HepG2 (cell line): ENCODE measurements at regions not wholly inside any gene's neighbourhood (a gene's known extent, or its start where the extent isn't known, plus 50 kb on each side); places are given as distances from the start of the nearest gene placed in this dataset.
A peak's percentile ranks its signal among the peaks of the same experiment; 100 is the strongest.

Source experiments
- ARID2 ChIP-seq: sonication (generic); formaldehyde crosslinking; IDR thresholded peaks from 2 replicates; pipeline ENCODE4 v1.8.1; 2022; ENCODE audit warnings: mild to moderate bottlenecking, missing genetic modification reagents, borderline replicate concordance
- ARNTL ChIP-seq: sonication (generic); formaldehyde crosslinking; IDR thresholded peaks from 2 replicates; pipeline ENCODE4 v1.4.0; 2020; ENCODE audit warnings: mild to moderate bottlenecking, missing genetic modification reagents
- DR1 ChIP-seq: sonication (generic); formaldehyde crosslinking; IDR thresholded peaks from 2 replicates; pipeline ENCODE4 v1.8.0; 2021; ENCODE audit warnings: mild to moderate bottlenecking, missing genetic modification reagents, inconsistent platforms
- EHMT2 ChIP-seq: fragments of 200-600 bp; sonication (generic); IDR thresholded peaks from 2 replicates; pipeline ENCODE4 v1.7.0; 2017; ENCODE audit warnings: antibody characterized with exemption, low read depth, low read length, borderline replicate concordance
- ELF1 ChIP-seq: sonication (generic); formaldehyde crosslinking; IDR thresholded peaks from 2 replicates; pipeline ENCODE4 v1.4.0; 2020; ENCODE audit warnings: missing genetic modification reagents
- HNF4A ChIP-seq: sonication (generic); formaldehyde crosslinking; IDR thresholded peaks from 2 replicates; pipeline ENCODE4 v1.4.0; 2020; ENCODE audit warnings: missing genetic modification reagents
- HNF4G ChIP-seq, 2 experiments: sonication (generic) in 1 of 2; formaldehyde crosslinking in 1 of 2; IDR thresholded peaks; 2 replicates each; pipeline versions ENCODE4 v1.4.0 to v1.6.1; 2011 to 2020; ENCODE audit warnings: borderline replicate concordance in 2 of 2, low read depth in 2 of 2, mild to moderate bottlenecking in 2 of 2, low read length in 1 of 2, missing genetic modification reagents in 1 of 2, moderate library complexity in 1 of 2
- KDM4B ChIP-seq: sonication (generic); formaldehyde crosslinking; IDR thresholded peaks from 2 replicates; pipeline ENCODE4 v1.4.0; 2020; ENCODE audit warnings: missing genetic modification reagents
- MAZ ChIP-seq, 2 experiments: sonication (generic) in 1 of 2; formaldehyde crosslinking in 1 of 2; IDR thresholded peaks; 2 replicates each; pipeline versions ENCODE4 v1.5.0 to v1.6.1; 2012 to 2020; ENCODE audit warnings: low read depth in 2 of 2, mild to moderate bottlenecking in 2 of 2, borderline replicate concordance in 1 of 2, improper control_type of control experiment in 1 of 2, low read length in 1 of 2, missing genetic modification reagents in 1 of 2, moderate library complexity in 1 of 2
- MLLT10 ChIP-seq: sonication (generic); formaldehyde crosslinking; IDR thresholded peaks from 2 replicates; pipeline ENCODE4 v1.4.0; 2020; ENCODE audit warnings: missing genetic modification reagents
- MXD3 ChIP-seq: IDR thresholded peaks from 2 replicates; pipeline ENCODE4 v1.6.1; 2016; ENCODE audit warnings: mild to moderate bottlenecking, missing biosample characterization, missing genetic modification reagents
- NR2C2 ChIP-seq: sonication (generic); formaldehyde crosslinking; IDR thresholded peaks from 2 replicates; pipeline ENCODE4 v1.4.0; 2020; ENCODE audit warnings: missing genetic modification reagents, mild to moderate bottlenecking, moderate library complexity, borderline replicate concordance
- POGK ChIP-seq: sonication (generic); formaldehyde crosslinking; conservative IDR thresholded peaks from 2 replicates; pipeline ENCODE4 v1.8.0; 2022; ENCODE audit warnings: mild to moderate bottlenecking, moderate library complexity, missing genetic modification reagents
- SIN3A ChIP-seq: IDR thresholded peaks from 2 replicates; pipeline ENCODE4 v1.6.1; 2011; ENCODE audit warnings: low read depth, mild to moderate bottlenecking, control low read depth, low read length, borderline replicate concordance
- SOX13 ChIP-seq, 3 experiments: fragments of 450-650 bp in 1 of 3; sonication (generic) in 1 of 3; formaldehyde crosslinking in 1 of 3; IDR thresholded peaks in 2 of 3; conservative IDR thresholded peaks in 1 of 3; 2 replicates each; pipeline versions ENCODE4 v1.5.0 to v1.6.1; 2016 to 2020; ENCODE audit warnings: antibody characterized with exemption in 1 of 3, mild to moderate bottlenecking in 1 of 3, missing compliant biosample characterization in 1 of 3, missing genetic modification reagents in 1 of 3, moderate library complexity in 1 of 3
- SP140L ChIP-seq: sonication (generic); formaldehyde crosslinking; IDR thresholded peaks from 2 replicates; pipeline ENCODE4 v1.4.0; 2020; ENCODE audit warnings: missing genetic modification reagents, borderline replicate concordance
- TEAD2 ChIP-seq: sonication (generic); formaldehyde crosslinking; IDR thresholded peaks from 2 replicates; pipeline ENCODE4 v1.9.0; 2021; ENCODE audit warnings: missing genetic modification reagents
- YEATS2 ChIP-seq: sonication (generic); formaldehyde crosslinking; IDR thresholded peaks from 2 replicates; pipeline ENCODE4 v1.4.0; 2020; ENCODE audit warnings: missing genetic modification reagents, borderline replicate concordance
- ZBTB42 ChIP-seq: sonication (generic); formaldehyde crosslinking; IDR thresholded peaks from 2 replicates; pipeline ENCODE4 v1.5.0; 2020; ENCODE audit warnings: mild to moderate bottlenecking, missing genetic modification reagents
- ZHX1 ChIP-seq: sonication (generic); formaldehyde crosslinking; IDR thresholded peaks from 2 replicates; pipeline ENCODE4 v1.8.1; 2022; ENCODE audit warnings: low read depth, mild to moderate bottlenecking, missing genetic modification reagents
- ZNF230 ChIP-seq: sonication (generic); formaldehyde crosslinking; IDR thresholded peaks from 2 replicates; pipeline ENCODE4 v1.4.0; 2020; ENCODE audit warnings: mild to moderate bottlenecking, missing genetic modification reagents
- ZNF234 ChIP-seq: sonication (generic); formaldehyde crosslinking; conservative IDR thresholded peaks from 2 replicates; pipeline ENCODE4 v1.5.1; 2020; ENCODE audit warnings: mild to moderate bottlenecking, missing genetic modification reagents
- ZNF30 ChIP-seq: sonication (generic); formaldehyde crosslinking; IDR thresholded peaks from 2 replicates; pipeline ENCODE4 v1.5.0; 2020; ENCODE audit warnings: mild to moderate bottlenecking, missing genetic modification reagents
- ZNF615 ChIP-seq: sonication (generic); formaldehyde crosslinking; IDR thresholded peaks from 2 replicates; pipeline ENCODE4 v1.5.0; 2020; ENCODE audit warnings: mild to moderate bottlenecking, missing genetic modification reagents, borderline replicate concordance
- ZNF772 ChIP-seq: sonication (generic); formaldehyde crosslinking; IDR thresholded peaks from 2 replicates; pipeline ENCODE4 v1.5.0; 2020; ENCODE audit warnings: mild to moderate bottlenecking, missing genetic modification reagents

- TF ChIP-seq ZNF30 (no peak), MAZ (IDR thresholded peaks at IDR 0.05; ENCODE audit: borderline replicate concordance, low read depth, low read length) (no peak), MAZ (CRISPR knock-in tag; IDR thresholded peaks at IDR 0.05; ENCODE audit: low read depth) (no peak), KDM4B (CRISPR knock-in tag) (no peak), ARNTL (no peak), ARID2 (CRISPR knock-in tag) (no peak), MLLT10 (CRISPR knock-in tag) (no peak), POGK (no peak), ZNF772 (no peak), ZHX1 (CRISPR knock-in tag) (no peak), ZNF234 (CRISPR knock-in tag) (no peak), ZNF230 (no peak), ZBTB42 (CRISPR knock-in tag) (no peak), SOX13 (IDR thresholded peaks at IDR 0.05) (no peak), SOX13 (CRISPR knock-in tag; conservative IDR thresholded peaks at IDR 0.05 in 1 of 2, IDR thresholded peaks at IDR 0.05 in 1 of 2) (no peak), HNF4A (CRISPR knock-in tag) (peak; percentile 44), HNF4G (IDR thresholded peaks at IDR 0.05; ENCODE audit: borderline replicate concordance, low read depth, low read length) (0 out of 2 replicates have a peak, but pooled peaks have one; percentile 8), HNF4G (CRISPR knock-in tag; IDR thresholded peaks at IDR 0.05; ENCODE audit: borderline replicate concordance, low read depth) (no peak), ELF1 (CRISPR knock-in tag) (no peak), SP140L (CRISPR knock-in tag) (no peak), EHMT2 (peak; percentile 57; the same call in 1 of the 2 replicates), SIN3A (no peak), NR2C2 (no peak), DR1 (CRISPR knock-in tag) (no peak), MXD3 (no peak), YEATS2 (CRISPR knock-in tag) (no peak), TEAD2 (no peak), ZNF615 (CRISPR knock-in tag) (no peak)
Observed at GRCh38 chr6:137689377-137689776, 177.7 kb upstream of the TNFAIP3 start (continued).
